DOHH2 (cell line): ENCODE measurements at regions not wholly inside any gene's neighbourhood (a gene's known extent, or its start where the extent isn't known, plus 50 kb on each side); places are given as distances from the start of the nearest gene placed in this dataset.

Experiments used
- CTCF ChIP-seq: fragments of 200-600 bp; sonication (generic); IDR thresholded peaks from one replicate; pipeline ENCODE4 v1.5.1; 2014; ENCODE audit warnings: antibody characterized with exemption, mild to moderate bottlenecking, low read depth, low read length; ENCODE audit not compliant: poor library complexity, severe bottlenecking
- EZH2phosphoT487 ChIP-seq: fragments of 200-600 bp; sonication (generic); IDR thresholded peaks from 2 replicates; pipeline ENCODE4 v1.6.1; 2017; ENCODE audit warnings: borderline replicate concordance, mild to moderate bottlenecking, antibody characterized with exemption, low read length, moderate library complexity, mixed read lengths

GRCh38 chr10:7464691-7465090 lies 53.9 kb upstream of the SFMBT2 start:
- TF ChIP-seq EZH2phosphoT487 (no peak), CTCF (no peak)
